HG02973 (cell line): ENCODE measurements at regions not wholly inside any gene's neighbourhood (a gene's known extent, or its start where the extent isn't known, plus 50 kb on each side); places are given as distances from the start of the nearest gene placed in this dataset.
"Not testable (repeated sequence)": the region's sequence is repeated elsewhere in the genome, so short reads cannot be mapped to it uniquely, and the experiment has no call there.

Source experiments
- ATAC-seq: cut with Tn5 transposase; IDR thresholded peaks from one replicate; pipeline ENCODE4 v1.9.1; 2021; ENCODE audit warnings: moderate library complexity; ENCODE audit not compliant: unreplicated experiment

- no peak for ATAC-seq
Measured at GRCh38 chr2:22153931-22154613, 1030.3 kb downstream of the TDRD15 start.

GRCh38 chr2:22156661-22157060 lies 1032.9 kb downstream of the TDRD15 start:
- not testable (repeated sequence) for ATAC-seq

- ATAC-seq, result no peak
Measured at GRCh38 chr2:22167256-22167655, 1043.5 kb downstream of the TDRD15 start.

GRCh38 chr2:22175003-22175402 lies 1051.2 kb downstream of the TDRD15 start:
- ATAC-seq, result no peak

- no peak for ATAC-seq
Measured at GRCh38 chr2:22185251-22185650, 1061.5 kb downstream of the TDRD15 start.

- not testable (repeated sequence) for ATAC-seq
Measured at GRCh38 chr2:22186261-22186828, 1062.6 kb downstream of the TDRD15 start.

- no peak for ATAC-seq
Measured at GRCh38 chr2:22189893-22190480, 1066.2 kb downstream of the TDRD15 start.

- no peak for ATAC-seq
Measured at GRCh38 chr2:22194218-22194617, 1070.5 kb downstream of the TDRD15 start.

- no peak for ATAC-seq
Measured at GRCh38 chr2:22196806-22197205, 1073.0 kb downstream of the TDRD15 start.

GRCh38 chr2:22198381-22199283 lies 1074.9 kb downstream of the TDRD15 start:
- ATAC-seq, result no peak

- ATAC-seq, result no peak
Measured at GRCh38 chr2:22199994-22200393, 1076.2 kb downstream of the TDRD15 start.

GRCh38 chr2:22209545-22209944 lies 1085.8 kb downstream of the TDRD15 start:
- no peak for ATAC-seq

GRCh38 chr2:22213237-22213636 lies 1089.5 kb downstream of the TDRD15 start:
- no peak for ATAC-seq

GRCh38 chr2:22215517-22215916 lies 1091.7 kb downstream of the TDRD15 start:
- ATAC-seq, result no peak

GRCh38 chr2:22217881-22218280 lies 1094.1 kb downstream of the TDRD15 start:
- ATAC-seq, result no peak

GRCh38 chr2:22221006-22221405 lies 1097.2 kb downstream of the TDRD15 start:
- no peak for ATAC-seq

- ATAC-seq, result no peak
Measured at GRCh38 chr2:22238967-22239366, 1115.2 kb downstream of the TDRD15 start.

- ATAC-seq, result no peak
Measured at GRCh38 chr2:22247466-22247865, 1123.7 kb downstream of the TDRD15 start.

- ATAC-seq, result no peak
Measured at GRCh38 chr2:22248851-22249250, 1125.1 kb downstream of the TDRD15 start.

- no peak for ATAC-seq
Measured at GRCh38 chr2:22253171-22253570, 1129.4 kb downstream of the TDRD15 start.

- ATAC-seq, result no peak
Measured at GRCh38 chr2:22261165-22261564, 1123.8 kb upstream of the KLHL29 start.
